ENCODE measurements at regions not wholly inside any gene's neighbourhood (a gene's known extent, or its start where the extent isn't known, plus 50 kb on each side); places are given as distances from the start of the nearest gene placed in this dataset.

- no peak for DNase-seq
- no peak for TF ChIP-seq CTCF (IDR thresholded peaks at IDR 0.05)
- H3K36me3 Mint-ChIP-seq = no peaks in the 10 kb centered on the region
- Histone ChIP-seq H3K36me3 (replicated peaks in 1 of 2; ENCODE audit: control insufficient read depth in 1 of 2, insufficient read depth in 2 of 2, low read length in 2 of 2) (no peaks in the 10 kb centered on the region), H3K27me3 (ENCODE audit: control insufficient read depth in 2 of 2, insufficient read depth in 2 of 2, low read length in 2 of 2) (no peaks in the 10 kb centered on the region), H3K4me2 (replicated peaks; ENCODE audit: extremely low read depth, low read length, poor library complexity, severe bottlenecking) (no peak overlapping the region), H3K9ac (ENCODE audit: insufficient read depth, low read length, poor library complexity, severe bottlenecking) (no peak overlapping the region), H2AFZ (ENCODE audit: insufficient read depth, low read depth, low read length, poor library complexity, severe bottlenecking) (no peak overlapping the region), H3K79me2 (ENCODE audit: insufficient read depth, low read length) (no peaks in the 10 kb centered on the region), H4K20me1 (ENCODE audit: insufficient read depth, low read length) (no peaks in the 10 kb centered on the region), H3K27ac (ENCODE audit: low read depth in 1 of 2, low read length in 2 of 2) (no peak overlapping the region), H3K4me3 (replicated peaks in 1 of 3; ENCODE audit: low read depth in 2 of 3, low read length in 3 of 3) (no peak overlapping the region), H3K4me1 (ENCODE audit: control insufficient read depth in 1 of 2, insufficient read depth in 2 of 2, low read length in 2 of 2) (no peaks in the 10 kb centered on the region), H3K9me3 (replicated peaks in 1 of 2; ENCODE audit: control insufficient read depth in 1 of 2, insufficient read depth in 1 of 2, low read length in 2 of 2) (no peaks in the 10 kb centered on the region)
- no peak overlapping the region for H3K4me3 Mint-ChIP-seq
- H3K4me1 Mint-ChIP-seq = no peaks in the 10 kb centered on the region
- H3K27ac Mint-ChIP-seq = no peak overlapping the region
- intact Hi-C loops (cut with micrococcal nuclease) = no loop called here
- no peaks in the 10 kb centered on the region for H3K9me3 Mint-ChIP-seq
- peaks cover 0 to 2% (median 0%) of the 10 kb centered on the region in 3 donors for H3K27me3 Mint-ChIP-seq (ENCODE audit: low read depth in 3 of 3)
Measured at GRCh38 chr3:24594161-24594560, 99.5 kb upstream of the THRB start.

GRCh38 chr3:24595796-24596195 is 101.1 kb upstream of the THRB start:
- H3K27ac Mint-ChIP-seq = no peak overlapping the region

More at GRCh38 chr3:24595796-24596195, 101.1 kb upstream of the THRB start:
- no peak for TF ChIP-seq CTCF (IDR thresholded peaks at IDR 0.05)
- H3K36me3 Mint-ChIP-seq = no peaks in the 10 kb centered on the region
- H3K4me3 Mint-ChIP-seq = no peak overlapping the region
- H3K79me2 ChIP-seq (ENCODE audit: insufficient read depth, low read length) = no peaks in the 10 kb centered on the region
- DNase-seq = no peak
- no peaks in the 10 kb centered on the region for H3K4me1 ChIP-seq (ENCODE audit: control insufficient read depth in 1 of 2, insufficient read depth in 2 of 2, low read length in 2 of 2)
- peaks cover 0 to 2% (median 0%) of the 10 kb centered on the region in 3 donors for H3K27me3 Mint-ChIP-seq (ENCODE audit: low read depth in 3 of 3)
- H3K9me3 Mint-ChIP-seq = no peaks in the 10 kb centered on the region
- H3K36me3 ChIP-seq (replicated peaks in 1 of 2; ENCODE audit: control insufficient read depth in 1 of 2, insufficient read depth in 2 of 2, low read length in 2 of 2) = no peaks in the 10 kb centered on the region
- intact Hi-C loops (cut with micrococcal nuclease) = no loop called here
- no peaks in the 10 kb centered on the region for H4K20me1 ChIP-seq (ENCODE audit: insufficient read depth, low read length)
- no peak overlapping the region for H3K4me3 ChIP-seq (replicated peaks in 1 of 3; ENCODE audit: low read depth in 2 of 3, low read length in 3 of 3)
- no peaks in the 10 kb centered on the region for H3K27me3 ChIP-seq (ENCODE audit: control insufficient read depth in 2 of 2, insufficient read depth in 2 of 2, low read length in 2 of 2)
- no peaks in the 10 kb centered on the region for H3K4me1 Mint-ChIP-seq
- H3K9ac ChIP-seq (ENCODE audit: insufficient read depth, low read length, poor library complexity, severe bottlenecking) = no peak overlapping the region
- no peak overlapping the region for H3K4me2 ChIP-seq (replicated peaks; ENCODE audit: extremely low read depth, low read length, poor library complexity, severe bottlenecking)
- no peaks in the 10 kb centered on the region for H3K9me3 ChIP-seq (replicated peaks in 1 of 2; ENCODE audit: control insufficient read depth in 1 of 2, insufficient read depth in 1 of 2, low read length in 2 of 2)
- no CpG with 5 or more reads among the region's 2 CpGs for WGBS (ENCODE audit: insufficient coverage)
- no peak overlapping the region for H2AFZ ChIP-seq (ENCODE audit: insufficient read depth, low read depth, low read length, poor library complexity, severe bottlenecking)
- no peak overlapping the region for H3K27ac ChIP-seq (ENCODE audit: low read depth in 1 of 2, low read length in 2 of 2)

Measured in CD14-positive monocyte (primary cell).